ENCODE measurements at regions not wholly inside any gene's neighbourhood (a gene's known extent, or its start where the extent isn't known, plus 50 kb on each side); places are given as distances from the start of the nearest gene placed in this dataset.

GRCh38 chr15:31476866-31477265 lies 150.2 kb downstream of the KLF13 start:
- TF ChIP-seq CTCF (IDR thresholded peaks at IDR 0.05; ENCODE audit: low read depth, low read length) (no peak), EZH2phosphoT487 (IDR thresholded peaks at IDR 0.05; ENCODE audit: low read depth) (no peak)
